Breast epithelium (tissue), 4 donors: ENCODE measurements at regions not wholly inside any gene's neighbourhood (a gene's known extent, or its start where the extent isn't known, plus 50 kb on each side); places are given as distances from the start of the nearest gene placed in this dataset.

Experiments
- DNase-seq, 2 donors: peaks; one replicate each; pipeline ENCODE4 v3.0.0-alpha.2; 2019; ENCODE audit warnings: low spot score in 2 of 2
- H3K27ac ChIP-seq, 2 donors: fragments of 200-600 bp; sonication (generic) in 1 of 2; one replicate each; pipeline ENCODE4 v1.5.1; 2016 to 2019; ENCODE audit warnings: mild to moderate bottlenecking in 1 of 2
- H3K27me3 ChIP-seq, 2 donors: fragments of 200-600 bp; sonication (generic) in 1 of 2; one replicate each; pipeline versions ENCODE4 v1.5.1 to v1.6.0; 2017 to 2019; ENCODE audit warnings: control low read depth in 1 of 2, mild to moderate bottlenecking in 1 of 2
- H3K36me3 ChIP-seq: fragments of 200-600 bp; one replicate; pipeline ENCODE4 v1.5.1; 2019
- H3K4me1 ChIP-seq, 2 donors: fragments of 200-600 bp; sonication (generic); one replicate each; pipeline ENCODE4 v1.5.1; 2016 to 2019; ENCODE audit warnings: control low read depth in 1 of 2
- H3K4me3 ChIP-seq, 3 donors: fragments of 200-600 bp; sonication (generic); 1 replicate in 2 of 3; 2 replicates in 1 of 3; pipeline ENCODE4 v1.5.1; 2016 to 2019; ENCODE audit warnings: mild to moderate bottlenecking in 3 of 3, moderate library complexity in 2 of 3
- H3K9me3 ChIP-seq, 2 donors: fragments of 200-600 bp; sonication (generic) in 1 of 2; one replicate each; pipeline ENCODE4 v1.5.1; 2016 to 2019; ENCODE audit warnings: control low read depth in 1 of 2
- POLR2A ChIP-seq: fragments of 450-650 bp; IDR thresholded peaks from one replicate; pipeline ENCODE4 v1.6.1; 2016; ENCODE audit warnings: antibody characterized with exemption, mild to moderate bottlenecking, moderate library complexity
- POLR2AphosphoS5 ChIP-seq, 3 donors: sonication (generic); formaldehyde crosslinking; IDR thresholded peaks; one replicate each; pipeline ENCODE4 v1.6.1; 2017; ENCODE audit warnings: antibody characterized with exemption in 3 of 3
- intact Hi-C: fragments of 100-400 bp; cut with DNase I; formaldehyde crosslinking; loops from one replicate; pipeline ENCODE4 v1.15.1; 2023; ENCODE audit warnings: low total_unique reads
- TF ChIP-seq, protein P1 (sequence below), 3 donors: fragments of 450-650 bp; IDR thresholded peaks; one replicate each; pipeline ENCODE4 v1.5.1; 2016 to 2017; ENCODE audit warnings: antibody characterized with exemption in 3 of 3, mild to moderate bottlenecking in 3 of 3, moderate library complexity in 3 of 3

- H3K27me3 ChIP-seq, result no peaks in the 10 kb centered on the region
- H3K36me3 ChIP-seq, result no peaks in the 10 kb centered on the region
- no peak for DNase-seq
- intact Hi-C loops, result no loop called here
- H3K4me1 ChIP-seq, result no peaks in the 10 kb centered on the region
- H3K9me3 ChIP-seq, result no peaks in the 10 kb centered on the region
- no peak overlapping the region for H3K4me3 ChIP-seq
- no peak for TF ChIP-seq POLR2A
- H3K27ac ChIP-seq, result no peak overlapping the region
Measured at GRCh38 chr6:23633996-23634395, 492.0 kb upstream of the NRSN1 start.

DNA sequence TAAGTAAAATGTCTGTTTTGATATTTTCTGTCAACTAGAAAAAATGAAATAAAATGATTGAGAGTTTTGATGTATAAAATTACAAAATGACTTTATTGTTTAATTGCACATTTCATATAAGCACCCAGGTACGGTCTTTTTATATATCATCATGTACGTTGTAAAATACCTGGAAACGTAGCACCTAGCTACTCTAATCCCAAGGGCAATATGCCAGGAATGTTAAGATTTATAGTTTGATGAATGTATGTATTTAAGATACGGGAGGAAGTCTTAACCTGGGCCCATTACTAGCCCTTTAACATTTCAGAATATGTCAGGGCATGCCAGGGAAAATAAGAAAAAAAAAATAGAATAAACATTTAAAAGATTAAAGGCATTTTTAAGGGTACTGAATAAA, 490.9 kb upstream of the NRSN1 start:
- no peaks in the 10 kb centered on the region for H3K4me1 ChIP-seq
- H3K4me3 ChIP-seq, result no peak overlapping the region
- H3K9me3 ChIP-seq, result no peaks in the 10 kb centered on the region
- TF ChIP-seq POLR2A (no peak), POLR2AphosphoS5 (IDR thresholded peaks at IDR 0.05) (no peak)
- TF ChIP-seq, protein P1, sequence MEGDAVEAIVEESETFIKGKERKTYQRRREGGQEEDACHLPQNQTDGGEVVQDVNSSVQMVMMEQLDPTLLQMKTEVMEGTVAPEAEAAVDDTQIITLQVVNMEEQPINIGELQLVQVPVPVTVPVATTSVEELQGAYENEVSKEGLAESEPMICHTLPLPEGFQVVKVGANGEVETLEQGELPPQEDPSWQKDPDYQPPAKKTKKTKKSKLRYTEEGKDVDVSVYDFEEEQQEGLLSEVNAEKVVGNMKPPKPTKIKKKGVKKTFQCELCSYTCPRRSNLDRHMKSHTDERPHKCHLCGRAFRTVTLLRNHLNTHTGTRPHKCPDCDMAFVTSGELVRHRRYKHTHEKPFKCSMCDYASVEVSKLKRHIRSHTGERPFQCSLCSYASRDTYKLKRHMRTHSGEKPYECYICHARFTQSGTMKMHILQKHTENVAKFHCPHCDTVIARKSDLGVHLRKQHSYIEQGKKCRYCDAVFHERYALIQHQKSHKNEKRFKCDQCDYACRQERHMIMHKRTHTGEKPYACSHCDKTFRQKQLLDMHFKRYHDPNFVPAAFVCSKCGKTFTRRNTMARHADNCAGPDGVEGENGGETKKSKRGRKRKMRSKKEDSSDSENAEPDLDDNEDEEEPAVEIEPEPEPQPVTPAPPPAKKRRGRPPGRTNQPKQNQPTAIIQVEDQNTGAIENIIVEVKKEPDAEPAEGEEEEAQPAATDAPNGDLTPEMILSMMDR (IDR thresholded peaks at IDR 0.05), result no peak
- intact Hi-C loops, result no loop called here
- no peaks in the 10 kb centered on the region for H3K36me3 ChIP-seq
- no peaks in the 10 kb centered on the region for H3K27me3 ChIP-seq
- DNase-seq, result no peak
- no peak overlapping the region for H3K27ac ChIP-seq

GRCh38 chr6:23637296-23637695, 488.7 kb upstream of the NRSN1 start:
- H3K27me3 ChIP-seq, result no peaks in the 10 kb centered on the region
- no peak for DNase-seq
- intact Hi-C loops, result no loop called here
- TF ChIP-seq, protein P1 (IDR thresholded peaks at IDR 0.05), result no peak
- TF ChIP-seq POLR2A, result no peak
- TF ChIP-seq POLR2AphosphoS5 (IDR thresholded peaks at IDR 0.05), result no peak
- no peak overlapping the region for H3K4me3 ChIP-seq
- no peak overlapping the region for H3K27ac ChIP-seq
- H3K9me3 ChIP-seq, result no peaks in the 10 kb centered on the region
- no peaks in the 10 kb centered on the region for H3K4me1 ChIP-seq
- no peaks in the 10 kb centered on the region for H3K36me3 ChIP-seq

- Histone ChIP-seq H3K27me3 (no peaks in the 10 kb centered on the region), H3K27ac (no peak overlapping the region), H3K4me1 (no peaks in the 10 kb centered on the region), H3K36me3 (no peaks in the 10 kb centered on the region), H3K9me3 (no peaks in the 10 kb centered on the region), H3K4me3 (no peak overlapping the region)
- intact Hi-C loops, result no loop called here
- TF ChIP-seq, protein P1 (IDR thresholded peaks at IDR 0.05), result no peak
- TF ChIP-seq POLR2AphosphoS5 (IDR thresholded peaks at IDR 0.05) (no peak), POLR2A (no peak)
- no peak for DNase-seq
Measured at GRCh38 chr6:23642849-23643248, 483.2 kb upstream of the NRSN1 start.

- no peaks in the 10 kb centered on the region for H3K36me3 ChIP-seq
- H3K4me1 ChIP-seq, result no peaks in the 10 kb centered on the region
- intact Hi-C loops, result no loop called here
- H3K9me3 ChIP-seq, result no peaks in the 10 kb centered on the region
- H3K4me3 ChIP-seq, result no peak overlapping the region
- H3K27ac ChIP-seq, result no peak overlapping the region
- no peaks in the 10 kb centered on the region for H3K27me3 ChIP-seq
- no peak for TF ChIP-seq POLR2A
- TF ChIP-seq POLR2AphosphoS5 (IDR thresholded peaks at IDR 0.05), result no peak
- TF ChIP-seq, protein P1 (IDR thresholded peaks at IDR 0.05), result no peak
- DNase-seq, result no peak
Measured at GRCh38 chr6:23647045-23647444, 479.0 kb upstream of the NRSN1 start.

GRCh38 chr6:23650676-23651075, 475.3 kb upstream of the NRSN1 start:
- Histone ChIP-seq H3K27me3 (no peaks in the 10 kb centered on the region), H3K4me3 (no peak overlapping the region), H3K27ac (no peak overlapping the region), H3K9me3 (no peaks in the 10 kb centered on the region), H3K4me1 (no peaks in the 10 kb centered on the region), H3K36me3 (no peaks in the 10 kb centered on the region)
- TF ChIP-seq POLR2AphosphoS5 (IDR thresholded peaks at IDR 0.05), result no peak
- TF ChIP-seq, protein P1 (IDR thresholded peaks at IDR 0.05), result no peak
- TF ChIP-seq POLR2A, result no peak
- intact Hi-C loops, result no loop called here
- no peak for DNase-seq
